Glomerular endothelial cell (primary cell): ENCODE measurements at regions not wholly inside any gene's neighbourhood (a gene's known extent, or its start where the extent isn't known, plus 50 kb on each side); places are given as distances from the start of the nearest gene placed in this dataset.

Experiments
- DNase-seq: peaks from one replicate; pipeline ENCODE4 v3.0.0-alpha.2; 2011; ENCODE audit warnings: low read depth, low spot score; ENCODE audit errors: extremely low read depth

DNA sequence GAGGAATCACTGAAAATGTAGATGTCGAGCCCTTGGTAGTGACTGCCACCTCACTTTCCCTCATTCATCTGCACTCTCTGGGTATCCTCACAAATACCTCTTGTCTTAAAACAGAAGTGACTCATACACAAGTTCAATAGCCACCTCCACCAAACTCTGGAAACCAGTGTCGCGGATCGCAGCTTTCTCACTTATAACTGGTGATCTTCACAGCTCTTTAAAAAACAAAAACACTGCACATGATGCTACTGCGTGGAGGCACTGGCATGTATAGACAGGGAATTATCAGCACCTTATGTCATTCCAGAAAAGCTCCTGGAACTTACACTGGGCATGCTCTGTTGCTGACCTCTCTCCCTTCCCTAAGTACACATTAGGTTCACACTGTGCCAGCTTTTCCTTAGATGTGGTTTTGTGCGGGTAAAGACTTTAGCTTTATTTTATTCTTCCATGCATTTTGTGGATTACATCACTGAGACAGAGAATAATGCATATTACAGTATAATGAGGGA, 425.5 kb upstream of the CADM1 start:
- DNase-seq, result no peak

DNA sequence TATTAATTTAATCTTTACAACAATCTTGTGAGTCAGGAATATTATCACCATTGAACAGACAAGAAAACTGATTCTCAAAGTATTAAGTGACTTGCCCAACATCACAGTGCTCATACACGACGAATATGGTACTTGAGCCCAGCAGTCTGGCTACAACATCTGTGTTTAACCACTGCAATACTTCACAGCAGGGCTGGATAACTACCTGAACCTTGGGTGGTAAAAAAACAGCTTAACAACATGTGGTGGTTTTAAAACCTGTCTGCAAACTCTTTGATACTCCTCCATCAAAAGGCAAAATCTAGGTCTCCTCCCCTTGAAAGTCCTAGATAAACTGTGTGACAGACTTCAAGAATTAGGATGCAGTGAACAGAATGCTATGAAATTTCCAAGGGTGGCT, 424.6 kb upstream of the CADM1 start:
- DNase-seq, result no peak

DNA sequence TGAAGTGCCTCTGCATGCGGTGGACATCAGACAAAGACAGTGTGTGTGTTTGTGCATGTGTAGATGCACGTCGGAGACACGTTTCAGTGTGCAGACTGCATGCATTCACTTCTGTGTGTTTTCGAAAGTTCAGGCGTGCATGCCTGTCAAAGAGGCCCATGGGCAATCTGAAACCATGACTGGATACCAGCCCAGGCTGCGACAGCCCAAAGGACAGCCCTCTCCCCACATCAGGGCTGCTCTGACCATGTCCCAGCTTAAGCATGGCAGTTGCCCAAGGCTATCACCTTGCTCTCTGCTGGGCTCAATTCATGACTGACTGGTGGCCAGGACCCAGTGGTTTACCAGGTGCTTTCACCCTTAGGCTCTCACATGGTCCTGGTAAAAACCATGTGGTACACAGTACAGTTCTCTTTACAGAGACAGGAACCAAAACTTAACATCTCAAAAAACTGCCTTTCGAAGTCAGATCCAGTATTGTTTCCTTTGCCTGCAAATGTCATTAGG, 423.7 kb upstream of the CADM1 start:
- DNase-seq, result no peak

DNA sequence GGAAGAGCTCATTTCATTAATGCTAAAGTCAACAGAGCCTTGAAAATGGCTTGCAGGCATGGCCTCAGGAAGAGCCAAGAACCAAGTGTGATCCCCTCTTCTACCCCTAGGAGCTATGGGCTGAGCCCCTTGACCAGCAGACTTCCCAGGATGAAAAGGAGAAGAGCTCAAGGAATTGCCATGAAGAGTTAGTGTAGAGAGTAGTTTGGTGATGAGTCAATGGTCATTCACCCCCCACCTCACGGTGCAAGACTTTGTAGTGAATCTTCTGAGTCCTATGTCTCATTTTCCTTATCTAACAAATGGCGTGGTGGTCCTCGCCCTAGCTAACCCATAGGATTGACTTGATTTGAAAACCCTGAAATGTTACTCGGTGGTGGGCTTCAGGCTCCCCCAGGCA, 422.4 kb upstream of the CADM1 start:
- no peak for DNase-seq

DNA sequence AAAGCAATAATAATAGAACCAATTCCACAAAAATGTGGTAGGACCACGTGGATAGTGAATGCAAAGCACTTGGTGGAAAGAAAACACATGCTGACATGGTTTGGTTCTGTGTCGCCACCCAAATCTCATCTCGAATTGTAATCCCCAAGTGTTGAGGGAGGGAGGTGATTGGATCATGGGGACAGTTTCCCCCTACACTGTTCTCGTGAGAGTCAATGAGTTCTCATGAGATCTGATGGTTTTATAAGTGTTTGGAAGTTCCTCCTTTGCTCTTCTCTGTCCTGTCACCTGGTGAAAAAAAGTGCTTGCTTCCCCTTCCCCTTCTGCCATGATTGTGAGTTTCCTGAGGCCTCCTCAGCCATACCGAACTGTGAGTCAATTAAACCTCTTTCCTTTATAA, 421.9 kb upstream of the CADM1 start:
- DNase-seq, result no peak

DNA sequence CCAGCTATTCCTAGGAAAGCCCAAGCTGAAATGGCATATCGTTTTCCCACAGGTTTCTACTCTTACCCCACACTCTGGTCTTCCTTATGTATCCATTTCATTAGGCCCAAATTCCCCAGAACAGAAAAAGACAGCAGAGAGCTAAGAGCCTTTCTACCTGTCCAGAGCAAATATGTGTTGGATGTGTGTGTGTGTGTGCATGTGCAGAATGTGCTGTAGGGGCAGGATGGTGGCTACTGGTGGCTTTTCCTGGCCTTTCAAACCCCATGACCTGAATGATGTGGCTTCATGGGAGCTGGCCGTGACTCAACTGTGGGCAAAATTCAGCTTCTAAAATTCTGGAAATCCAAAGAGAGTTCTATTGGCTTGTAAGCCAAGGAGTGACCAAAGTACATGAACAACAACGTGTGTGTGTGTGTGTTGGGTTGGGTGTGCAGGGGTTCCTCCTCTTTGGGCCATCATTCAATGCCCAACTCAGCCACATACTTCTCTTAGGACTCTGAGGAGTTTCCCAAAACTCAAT, 421.4 kb upstream of the CADM1 start:
- no peak for DNase-seq

DNA sequence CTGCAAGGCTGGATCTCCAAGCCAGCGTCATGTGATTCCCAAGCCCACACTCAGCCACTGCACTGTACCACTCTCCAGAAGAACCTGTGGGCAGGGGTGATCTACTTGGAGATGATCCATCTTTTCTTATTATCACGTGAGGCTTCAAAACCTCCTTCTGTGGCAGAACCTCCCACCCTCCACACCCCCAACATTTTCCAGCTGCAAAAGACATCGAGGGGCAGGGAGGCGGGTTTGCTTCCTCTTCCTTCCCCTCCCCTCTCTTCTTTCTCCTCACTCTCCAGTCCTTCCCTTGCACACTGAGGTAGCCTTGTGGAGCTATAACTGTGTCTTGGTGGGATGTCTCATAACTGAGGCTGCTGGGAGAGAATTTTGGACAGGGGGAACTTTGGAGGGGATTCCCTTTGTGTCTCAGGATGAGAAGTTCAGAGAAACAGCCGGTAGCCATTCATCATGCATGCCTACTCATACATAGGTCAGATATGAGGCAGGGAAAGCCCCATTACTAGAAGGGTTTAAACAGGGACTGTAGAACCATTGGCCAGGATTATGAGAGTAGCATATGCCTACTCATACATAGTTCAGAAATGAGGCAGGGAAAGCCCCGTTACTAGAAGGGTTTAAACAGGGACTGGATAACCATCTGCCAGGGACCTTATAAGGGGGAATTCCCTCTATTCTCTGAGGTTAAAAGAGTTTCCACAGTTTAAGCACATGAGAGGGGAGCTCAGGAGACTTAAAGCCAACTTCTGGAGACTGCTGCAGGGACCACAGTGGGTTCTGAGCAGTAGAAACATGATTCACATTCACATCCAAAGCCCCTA, 420.7 kb upstream of the CADM1 start:
- DNase-seq, result no peak

DNA sequence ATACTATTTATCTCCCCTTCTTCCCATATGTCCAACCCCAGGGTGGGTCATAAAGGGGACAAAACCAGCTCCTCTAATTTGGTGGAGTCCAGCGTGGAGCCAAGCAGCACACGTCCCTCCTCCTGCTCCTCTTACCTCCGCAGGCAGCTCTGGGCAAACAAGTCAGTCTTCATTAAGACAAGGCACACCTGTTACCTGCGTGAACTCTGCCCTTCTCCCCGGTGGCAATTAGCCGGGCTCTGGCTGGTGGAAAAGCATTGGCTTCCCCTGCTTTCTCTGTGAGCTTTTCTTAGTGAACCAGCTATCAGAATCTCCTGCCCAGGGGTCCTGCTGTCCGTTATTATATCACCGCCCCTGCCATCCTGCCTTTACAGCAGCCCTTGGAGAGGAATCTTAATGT, 418.7 kb upstream of the CADM1 start:
- no peak for DNase-seq

DNA sequence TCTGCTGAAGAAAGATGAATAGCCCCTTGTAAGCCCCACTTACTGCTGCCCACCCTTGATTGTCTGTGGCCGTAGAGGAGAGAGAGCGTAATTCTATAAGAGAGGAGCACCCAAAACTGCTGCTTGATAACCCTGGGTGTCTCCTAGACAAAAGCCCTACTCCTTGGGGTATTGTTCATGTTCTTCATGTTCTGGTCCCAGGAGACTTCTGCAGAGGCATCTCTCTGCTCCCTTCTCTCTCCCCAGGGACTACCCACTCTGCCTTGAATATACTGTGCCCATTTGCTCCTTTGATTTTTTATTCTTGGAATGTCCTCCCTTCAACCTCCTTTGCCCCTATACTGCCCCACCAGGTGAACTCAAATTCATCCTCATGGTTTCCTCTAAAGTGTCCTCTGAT, 417.8 kb upstream of the CADM1 start:
- no peak for DNase-seq

DNA sequence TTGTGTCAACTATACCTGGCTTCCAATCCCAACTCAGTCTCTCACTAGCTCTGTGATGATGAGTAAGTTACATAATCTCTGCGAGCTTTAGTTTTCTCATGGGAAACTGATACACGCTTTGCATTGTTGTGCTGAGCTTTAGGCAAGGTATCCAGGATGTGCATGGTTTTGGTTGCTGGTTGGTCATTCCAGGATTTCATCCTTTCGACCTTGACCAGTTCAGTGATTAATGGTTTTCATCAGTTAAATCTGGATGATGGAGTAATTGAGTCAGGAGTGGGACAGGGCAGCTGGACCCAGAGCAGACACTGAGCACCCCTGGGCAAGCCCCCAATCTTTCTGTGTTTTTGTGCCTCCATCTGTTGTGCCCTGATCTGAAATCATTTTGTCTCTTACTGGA, 417.3 kb upstream of the CADM1 start:
- no peak for DNase-seq

DNA sequence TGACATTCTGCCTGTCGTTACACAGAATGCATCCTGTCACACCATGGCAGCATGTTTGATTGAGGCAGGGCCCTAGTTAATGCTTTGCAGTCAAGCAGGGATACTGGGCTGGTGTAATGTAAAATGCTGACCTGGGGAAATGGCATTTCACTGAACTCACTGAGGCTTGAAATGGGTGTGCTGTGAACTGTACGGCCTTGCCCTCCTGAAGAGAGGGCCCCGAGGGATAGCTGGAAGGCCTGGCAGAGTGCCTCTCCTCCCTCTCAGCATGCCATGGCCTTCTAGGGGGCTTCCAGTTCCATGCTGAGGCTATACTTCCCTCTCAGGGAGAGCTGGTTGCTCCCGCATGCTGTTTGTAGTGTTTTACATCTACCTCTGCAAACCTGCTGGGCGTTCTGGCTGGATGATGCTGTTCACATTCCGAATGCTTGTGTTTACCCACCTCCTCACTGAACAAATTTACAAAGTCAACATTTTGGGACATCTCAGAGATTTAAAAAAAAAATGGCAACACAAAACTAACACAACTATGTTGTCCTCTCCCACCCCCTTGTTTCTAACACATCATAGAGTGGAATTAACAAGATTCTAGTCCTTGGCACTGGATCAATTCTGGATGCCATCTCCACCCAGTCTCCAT, 416.7 kb upstream of the CADM1 start:
- DNase-seq, result no peak

DNA sequence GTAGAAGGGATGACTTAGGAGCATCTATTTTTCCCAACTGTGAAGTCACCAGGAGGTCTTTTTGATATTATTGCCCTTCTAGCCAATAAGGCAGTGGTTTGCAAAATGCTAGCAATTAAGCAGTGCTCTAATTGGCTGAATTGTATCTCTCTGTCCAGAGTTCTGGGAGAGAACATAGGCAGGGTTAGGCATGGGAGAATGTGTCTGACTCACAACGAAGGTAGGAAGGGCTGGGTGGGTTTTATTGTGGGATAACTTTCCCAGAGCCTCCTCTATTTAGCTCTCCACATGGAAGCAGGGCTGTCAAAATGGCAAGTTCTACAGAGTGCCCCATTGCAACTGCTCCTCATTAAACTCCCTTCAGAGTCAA, 415.9 kb upstream of the CADM1 start:
- DNase-seq, result no peak

DNA sequence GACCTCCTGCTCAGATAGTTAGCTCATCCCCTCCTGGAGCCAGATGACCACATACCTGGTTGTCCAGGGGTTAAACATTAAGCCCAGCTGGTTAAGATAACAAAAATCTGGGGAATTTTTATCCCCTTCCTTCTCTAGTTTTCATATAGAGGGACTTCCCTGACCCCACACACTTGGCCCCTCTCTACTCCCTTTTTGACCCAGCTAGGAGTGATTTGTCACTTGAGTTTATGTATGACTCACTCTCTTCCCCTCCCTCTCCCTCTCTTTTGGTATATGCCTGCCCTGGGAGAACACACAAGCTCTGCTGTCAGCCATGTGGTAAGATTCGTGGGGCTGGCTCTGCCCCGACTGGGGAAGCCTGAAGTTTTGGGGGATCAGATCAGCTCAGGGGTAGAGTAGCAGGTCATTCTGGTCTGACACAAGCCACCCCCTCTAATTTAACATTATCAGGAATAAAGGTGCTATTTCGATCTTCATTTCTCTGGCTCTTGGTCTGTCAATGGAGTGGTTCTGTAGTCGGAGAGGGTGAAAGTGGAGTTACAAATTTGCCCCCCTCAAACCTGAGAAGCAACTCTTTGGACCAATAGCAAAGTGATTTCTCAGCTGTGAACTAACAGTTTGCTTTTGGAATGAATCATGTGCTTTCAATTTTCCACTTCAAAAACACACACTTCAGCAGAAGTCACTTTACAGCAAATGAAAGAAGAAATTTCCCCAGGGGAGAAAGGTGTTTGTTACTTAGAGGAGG, 415.3 kb upstream of the CADM1 start:
- DNase-seq, result no peak

DNA sequence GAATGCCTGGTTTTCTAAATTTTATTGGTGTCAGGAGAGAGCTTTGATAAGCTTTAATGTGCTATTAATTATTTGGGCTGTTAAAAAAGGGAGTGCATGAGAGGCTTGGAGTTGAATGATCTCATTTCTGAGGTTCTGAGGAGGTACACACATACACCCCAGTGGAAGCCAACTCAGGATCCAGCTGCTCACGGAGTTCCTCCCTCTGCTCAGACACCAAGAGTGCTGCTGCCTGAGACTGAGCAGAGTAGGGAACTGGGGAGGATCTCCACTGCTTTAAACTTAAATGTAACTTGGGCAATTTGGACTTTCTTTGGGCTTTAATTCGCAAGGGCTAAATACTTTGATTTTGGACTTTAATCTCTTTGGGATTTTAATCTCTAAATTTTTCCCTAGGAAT, 414.4 kb upstream of the CADM1 start:
- no peak for DNase-seq

DNA sequence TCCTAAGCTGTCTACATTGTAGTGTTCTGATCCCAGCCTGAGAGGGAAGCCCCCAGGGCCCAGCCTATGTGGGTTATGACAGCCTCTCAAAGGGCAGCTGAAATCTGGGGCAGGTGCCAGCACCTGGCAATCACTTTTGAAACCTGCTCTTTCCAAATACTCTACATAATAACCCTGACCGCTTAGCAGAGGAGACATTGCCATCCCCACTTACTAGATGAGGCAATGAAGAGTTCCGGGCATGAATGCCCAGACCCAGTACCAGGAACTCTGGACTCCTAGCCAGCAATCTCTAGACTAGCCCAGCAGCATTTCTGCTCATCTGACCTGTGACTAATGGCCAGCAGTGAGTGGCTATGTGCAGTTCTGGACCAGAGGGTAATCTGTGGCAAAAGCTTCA, 412.4 kb upstream of the CADM1 start:
- no peak for DNase-seq

DNA sequence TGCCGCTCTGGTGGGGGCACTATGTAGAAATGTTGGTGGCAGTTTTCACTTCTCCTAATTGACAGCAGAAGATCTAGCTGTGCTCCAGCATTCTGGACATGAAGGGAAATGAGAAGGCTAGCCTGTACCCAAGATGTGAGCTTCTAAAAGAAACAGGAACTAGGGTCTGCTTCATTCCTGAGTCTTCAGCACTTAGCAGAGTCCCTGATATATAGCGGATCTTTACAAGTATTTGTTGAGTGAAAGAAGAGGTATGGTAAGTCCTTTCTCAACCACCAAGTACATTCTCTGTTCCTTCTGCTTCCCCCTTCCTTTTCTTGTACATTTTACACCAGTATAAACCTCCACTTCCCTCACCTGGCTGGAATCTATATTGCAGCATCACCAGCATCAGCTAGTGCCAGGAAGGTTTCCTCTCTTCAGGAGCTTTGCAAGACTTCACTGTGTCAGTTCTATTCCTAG, 408.3 kb upstream of the CADM1 start:
- no peak for DNase-seq

DNA sequence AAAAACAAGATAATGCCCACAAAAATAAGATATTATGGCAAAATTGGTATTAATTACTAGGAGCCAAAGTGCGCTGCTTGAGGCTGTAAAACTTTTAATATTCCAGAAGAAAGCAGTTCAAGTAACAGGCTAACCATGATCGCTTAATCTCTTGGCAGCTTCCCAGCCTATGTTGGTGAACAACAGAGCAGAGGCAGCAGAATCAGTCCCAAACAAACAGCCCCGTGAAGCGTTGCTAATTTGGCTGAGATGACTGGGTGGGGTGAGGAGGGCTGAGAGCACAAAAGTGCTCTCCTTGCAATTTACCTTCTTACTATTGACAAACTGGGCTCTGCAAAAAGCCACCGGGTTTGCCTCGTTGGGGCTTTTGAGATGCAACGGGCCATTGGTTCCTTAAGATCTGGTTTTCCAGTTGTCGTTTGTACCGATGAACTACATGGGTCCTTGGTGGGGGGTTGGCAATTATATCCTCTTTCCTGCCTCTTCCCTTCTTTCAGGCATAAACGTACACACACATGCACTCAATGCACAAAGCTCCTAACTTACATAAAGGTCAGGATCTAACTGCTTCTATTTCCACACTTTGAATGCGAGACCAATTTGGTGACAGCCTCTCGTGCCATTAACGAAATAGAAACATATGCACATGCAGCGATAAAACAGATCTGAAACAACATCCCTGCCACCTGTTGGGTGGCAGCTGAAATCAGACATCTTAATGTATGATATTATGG, 407.6 kb upstream of the CADM1 start:
- DNase-seq, result no peak

DNA sequence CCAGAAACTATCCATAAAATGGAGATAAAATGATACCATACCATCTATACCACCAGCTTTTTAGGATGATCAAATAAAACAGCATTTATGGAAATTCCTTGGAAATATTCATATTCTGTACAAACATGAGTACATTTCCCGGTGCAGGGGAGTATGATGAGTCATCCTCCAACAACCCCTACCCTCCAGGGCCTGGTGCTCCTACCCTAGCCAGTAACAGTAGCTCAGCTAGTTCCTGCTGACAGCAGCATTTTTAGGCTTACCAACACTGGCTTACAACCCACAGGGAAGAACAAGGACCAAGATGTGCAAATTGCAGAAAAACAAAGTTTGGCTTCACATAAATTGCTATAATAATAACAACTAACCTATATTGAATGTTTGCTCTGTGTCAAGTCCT, 406.2 kb upstream of the CADM1 start:
- DNase-seq, result no peak

DNA sequence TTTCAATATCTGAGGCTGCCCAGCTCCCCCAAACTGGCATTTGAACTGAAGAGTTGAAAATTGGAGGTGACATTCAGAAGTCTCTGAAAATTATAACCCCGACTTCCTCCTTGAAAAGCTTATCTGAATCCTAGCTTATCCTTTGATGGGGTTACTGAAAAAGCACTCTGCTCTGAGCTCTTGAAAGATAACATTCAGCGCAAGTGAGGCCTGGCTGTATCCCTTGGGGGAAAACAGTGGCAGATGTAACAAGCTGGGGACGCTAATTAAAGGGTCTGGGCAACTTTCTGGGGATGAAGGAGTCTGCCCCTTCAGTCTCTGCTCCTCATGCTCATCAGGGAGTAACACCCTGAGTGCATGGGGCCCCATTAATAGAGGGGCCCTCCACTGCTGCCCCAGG, 402.0 kb upstream of the CADM1 start:
- DNase-seq, result no peak

DNA sequence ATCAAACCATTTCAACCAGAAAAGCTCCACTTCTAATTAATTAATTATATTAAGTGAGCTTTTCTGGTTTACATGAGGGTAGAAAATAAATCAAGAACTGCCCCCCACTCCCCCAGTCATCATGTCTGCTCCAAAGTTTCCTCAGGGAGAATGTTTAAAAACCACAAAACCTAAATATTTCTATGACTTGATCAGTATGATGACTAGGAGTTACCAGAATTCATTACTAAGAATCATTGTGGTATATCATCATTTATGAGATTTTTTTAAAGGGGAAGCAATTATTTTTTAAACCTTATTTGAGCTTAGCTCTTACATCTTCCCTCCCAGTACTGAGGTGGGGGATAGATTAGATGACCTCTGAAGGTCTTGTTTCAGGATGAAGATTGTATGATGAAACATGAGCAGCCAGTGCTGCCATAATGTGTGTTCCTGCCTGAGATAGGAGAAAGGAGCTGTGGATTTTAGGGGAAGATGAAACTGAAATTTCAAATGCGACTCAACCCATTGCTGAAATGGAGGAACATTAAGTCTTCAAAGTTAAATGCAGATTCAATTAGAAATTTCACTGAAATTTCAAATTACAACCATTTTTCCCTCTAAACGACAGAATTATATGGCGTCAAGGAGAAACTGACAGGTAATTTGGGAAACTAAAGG, 401.3 kb upstream of the CADM1 start:
- no peak for DNase-seq
